Lung microvascular endothelial cell (primary cell): ENCODE measurements at regions not wholly inside any gene's neighbourhood (a gene's known extent, or its start where the extent isn't known, plus 50 kb on each side); places are given as distances from the start of the nearest gene placed in this dataset.
"Not testable (repeated sequence)": the region's sequence is repeated elsewhere in the genome, so short reads cannot be mapped to it uniquely, and the experiment has no call there.

Experiments
- DNase-seq, 2 donors: peaks; one replicate each; pipeline versions ENCODE4 v3.0.0 to v3.0.0-alpha.2; 2010; ENCODE audit warnings: low read depth in 2 of 2

DNA sequence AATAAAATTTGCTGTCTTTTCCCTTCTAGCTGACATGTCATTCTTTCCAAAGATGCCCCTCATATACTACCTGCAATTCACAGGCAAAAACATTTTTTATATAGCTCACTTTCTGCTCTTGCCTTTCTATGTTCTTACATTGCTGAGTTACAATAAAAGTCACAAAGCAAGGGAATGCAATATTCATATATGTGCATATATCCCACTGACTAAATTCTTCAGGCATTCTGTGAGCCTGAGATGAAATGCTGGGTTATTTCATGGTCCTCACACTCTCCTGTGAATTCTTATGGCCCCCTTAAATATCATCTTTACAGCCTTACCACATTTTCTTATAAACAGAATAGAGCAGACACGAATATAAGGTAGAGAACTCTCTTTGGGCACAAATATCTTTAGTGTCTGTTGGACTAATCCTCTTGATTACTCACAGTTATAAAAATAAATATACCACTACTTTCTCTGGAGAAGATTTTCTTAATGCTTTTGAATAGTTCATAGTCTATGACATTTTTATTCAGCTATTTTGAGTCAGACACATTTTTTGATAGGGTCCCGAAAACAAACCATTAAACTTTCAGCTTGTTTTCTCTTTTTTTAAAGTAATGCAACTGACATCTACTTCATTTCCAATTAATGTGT, 84.1 kb upstream of the H2AZ1 start:
- DNase-seq, result no peak

DNA sequence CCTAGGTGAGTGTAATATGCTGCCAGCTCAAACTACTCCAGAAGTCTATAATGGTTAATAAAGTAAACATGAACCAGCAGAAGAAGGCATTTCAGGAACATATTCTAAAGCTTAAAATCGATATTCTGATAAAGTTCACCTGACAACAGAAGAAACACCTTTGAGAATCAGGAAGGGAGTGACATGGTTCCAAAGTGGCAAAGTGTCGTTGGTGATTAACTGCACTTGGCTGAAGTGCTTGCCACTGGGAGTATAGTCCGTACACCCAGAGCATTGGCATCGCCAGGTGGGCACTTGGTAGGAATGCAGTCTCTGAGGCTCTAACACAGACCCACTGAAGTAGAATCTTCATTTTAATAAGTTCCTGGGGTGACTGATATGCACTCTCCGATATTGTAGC, 76.0 kb upstream of the H2AZ1 start:
- no peak for DNase-seq

- DNase-seq, result no peak
Measured at GRCh38 chr4:100023800-100024199, 73.7 kb upstream of the H2AZ1 start.

DNA sequence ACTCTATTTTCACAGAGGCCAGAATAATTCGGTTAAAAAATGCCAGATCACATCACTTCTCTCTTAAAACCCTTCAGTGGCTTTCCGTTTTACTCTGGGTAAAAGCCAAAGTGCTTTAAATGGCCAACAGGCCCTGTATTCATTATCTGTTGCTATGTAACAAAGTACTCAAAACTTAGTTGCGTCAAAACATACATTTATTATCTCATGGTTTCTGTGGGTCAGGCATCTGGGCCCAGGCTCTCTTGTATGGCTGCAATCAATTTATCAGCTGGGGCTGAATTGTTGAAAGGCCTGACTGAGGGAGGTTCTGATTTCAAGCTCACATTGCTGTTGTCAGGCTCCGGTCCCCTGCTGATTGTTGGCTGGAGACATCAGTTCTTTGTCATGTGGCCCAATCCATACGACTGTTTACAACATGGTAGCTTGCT, 72.7 kb upstream of the H2AZ1 start:
- no peak for DNase-seq

- no peak for DNase-seq
Measured at GRCh38 chr4:100019821-100020220, 69.7 kb upstream of the H2AZ1 start.

- no peak for DNase-seq
Measured at GRCh38 chr4:100017637-100018310, 67.7 kb upstream of the H2AZ1 start.

GRCh38 chr4:100016191-100016590, 66.1 kb upstream of the H2AZ1 start:
- no peak for DNase-seq

DNA sequence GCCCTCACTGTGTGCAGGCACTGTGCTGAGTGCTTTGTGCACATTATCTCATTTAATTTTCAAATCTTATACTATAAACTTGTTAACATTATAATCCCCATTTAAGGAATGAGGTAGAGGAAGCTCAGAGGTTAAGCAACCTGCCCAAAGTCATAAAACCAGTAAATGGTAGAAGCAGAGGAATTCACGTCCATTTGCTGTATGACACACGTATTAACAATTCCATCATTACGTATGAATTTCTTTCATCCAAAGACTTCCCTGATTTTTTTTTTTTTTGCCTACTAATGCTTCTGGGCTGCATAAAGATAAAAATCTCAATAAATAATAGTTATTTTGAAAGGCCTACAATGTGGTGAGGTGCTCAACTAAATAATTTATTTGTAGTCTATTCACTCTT, 64.5 kb upstream of the H2AZ1 start:
- no peak for DNase-seq

GRCh38 chr4:100009490-100009889, 59.4 kb upstream of the H2AZ1 start:
- DNase-seq, result no peak

DNA sequence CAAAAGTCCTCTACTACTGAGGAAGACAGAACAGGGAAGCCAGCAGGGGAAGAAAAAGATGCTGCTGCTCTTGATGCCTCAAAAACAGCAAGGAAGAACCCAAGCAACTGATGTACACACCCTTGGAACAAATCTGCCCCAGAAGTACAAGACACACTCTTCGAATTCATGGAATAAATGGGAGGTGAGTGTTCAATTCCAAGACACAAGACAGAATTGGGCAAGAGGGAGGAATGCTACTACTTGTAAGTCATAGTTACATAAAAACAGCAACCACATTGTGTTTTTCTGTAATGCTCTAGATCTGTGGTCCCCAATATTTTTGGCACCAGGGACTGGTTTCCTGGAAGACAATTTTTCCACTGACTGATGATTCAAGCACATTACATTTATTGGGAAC, 58.0 kb upstream of the H2AZ1 start:
- DNase-seq, result no peak

GRCh38 chr4:100006161-100006560, 56.1 kb upstream of the H2AZ1 start:
- DNase-seq, result not testable (repeated sequence)
